Adipose tissue (tissue), 3 donors: ENCODE measurements at regions not wholly inside any gene's neighbourhood (a gene's known extent, or its start where the extent isn't known, plus 50 kb on each side); places are given as distances from the start of the nearest gene placed in this dataset.

Experiments
- H3K27ac ChIP-seq: one replicate; pipeline ENCODE4 v1.5.1; 2013; ENCODE audit warnings: low read depth, low read length
- WGBS, 3 donors: extraction: QIAGEN DNeasy Blood & Tissue Kit; methylation state at CpG; one replicate each; pipeline ENCODE4 v1.1.7; 2013; 5-methylcytosine and 5-hydroxymethylcytosine counted together
- donor health status: healthy with polysubstance abuse.
- donor health status: Bipolar disorder and iron deficiency.
- donor health status: healthy.

DNA sequence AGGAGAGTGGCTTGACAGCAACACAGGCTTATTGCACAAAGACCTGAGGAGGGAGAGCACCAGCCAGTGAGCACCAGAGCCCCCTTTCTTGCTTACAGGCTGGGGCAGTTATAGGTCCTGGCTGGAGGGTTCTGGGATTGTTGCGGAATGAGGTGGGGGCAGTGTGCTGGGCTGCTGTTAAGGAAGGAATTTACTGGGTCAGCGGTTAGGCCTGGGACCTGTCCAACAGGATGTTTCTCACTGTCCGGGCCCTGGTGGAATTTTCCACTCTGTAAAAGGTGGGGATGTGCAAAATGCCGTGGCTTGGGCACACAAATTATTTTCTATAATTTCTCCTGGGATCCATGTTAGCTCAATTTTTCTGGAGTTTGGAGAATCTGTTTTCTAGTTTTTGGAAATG, 757.3 kb downstream of the TYW1 start:
- 61 to 76% (median 63%) methylated on average over 4 of the region's 4 CpGs for WGBS, 3 donors

DNA sequence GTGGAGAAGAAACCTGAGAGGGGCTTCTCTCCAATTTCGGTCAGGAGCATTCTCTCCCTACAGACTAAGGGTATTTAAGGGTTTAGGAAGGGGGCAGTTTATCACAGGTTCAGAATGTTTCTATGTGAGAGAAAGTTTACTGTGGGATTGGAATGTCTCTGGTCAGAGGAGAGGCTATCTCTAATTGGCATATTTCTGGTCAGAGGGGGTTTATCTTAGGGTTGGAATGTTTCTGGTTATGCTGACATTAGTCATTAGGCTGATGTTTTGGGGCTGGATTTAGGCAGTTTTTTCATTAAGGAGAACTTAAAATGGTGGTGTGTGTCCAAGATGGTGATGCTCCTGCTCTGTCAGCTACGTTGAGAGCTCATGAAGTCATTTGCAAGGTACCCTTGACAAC, 758.0 kb downstream of the TYW1 start:
- WGBS, 3 donors = 75 to 85% (median 78%) methylated on average over 2 of the region's 2 CpGs
- H3K27ac ChIP-seq = no peak overlapping the region

More for the DNA sequence above, 757.3 kb downstream of the TYW1 start:
- H3K27ac ChIP-seq = no peak overlapping the region

DNA sequence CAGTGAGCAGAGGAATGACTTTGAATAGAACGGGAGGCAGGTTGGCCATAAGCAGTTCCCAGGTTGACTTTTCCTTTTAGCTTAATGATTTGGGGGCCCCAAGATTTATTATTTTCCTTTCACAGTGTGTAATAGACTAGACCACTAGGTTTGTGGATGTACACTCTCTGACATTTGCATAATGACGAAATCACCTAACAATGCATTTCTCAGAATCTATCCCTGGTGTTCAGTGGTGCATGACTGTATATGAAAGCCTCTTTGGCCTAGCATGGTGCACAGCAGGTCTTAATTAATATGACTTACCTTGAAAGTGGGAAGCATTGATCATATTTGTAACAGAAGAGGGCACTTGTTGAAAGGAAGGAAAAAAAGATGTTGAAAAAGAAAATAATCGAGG, 761.9 kb downstream of the TYW1 start:
- H3K27ac ChIP-seq = no peak overlapping the region
- 68 to 85% (median 84%) methylated on average over 3 of the region's 3 CpGs for WGBS, 3 donors

DNA sequence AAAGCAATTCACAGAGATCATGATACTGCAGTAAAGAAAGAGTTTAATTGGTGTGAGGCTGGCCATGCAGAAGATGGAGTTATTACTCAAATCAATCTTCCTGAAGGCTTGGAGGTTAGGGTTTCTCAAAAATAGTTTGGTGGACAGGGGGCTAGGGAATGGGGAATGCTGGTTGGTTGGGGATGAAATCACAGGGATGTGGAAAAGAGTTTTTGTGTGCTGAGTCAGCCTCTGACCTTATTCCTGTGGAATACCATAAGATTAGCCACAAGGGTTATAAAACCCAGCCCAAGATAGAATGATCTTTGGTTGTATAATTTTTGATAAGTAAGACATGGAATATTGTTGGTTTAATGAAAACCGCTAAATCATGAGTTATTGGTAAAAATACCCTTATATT, 764.3 kb downstream of the TYW1 start:
- H3K27ac ChIP-seq = no peak overlapping the region
- 88 to 94% (median 94%) methylated on average over 1 of the region's 1 CpG for WGBS, 3 donors

DNA sequence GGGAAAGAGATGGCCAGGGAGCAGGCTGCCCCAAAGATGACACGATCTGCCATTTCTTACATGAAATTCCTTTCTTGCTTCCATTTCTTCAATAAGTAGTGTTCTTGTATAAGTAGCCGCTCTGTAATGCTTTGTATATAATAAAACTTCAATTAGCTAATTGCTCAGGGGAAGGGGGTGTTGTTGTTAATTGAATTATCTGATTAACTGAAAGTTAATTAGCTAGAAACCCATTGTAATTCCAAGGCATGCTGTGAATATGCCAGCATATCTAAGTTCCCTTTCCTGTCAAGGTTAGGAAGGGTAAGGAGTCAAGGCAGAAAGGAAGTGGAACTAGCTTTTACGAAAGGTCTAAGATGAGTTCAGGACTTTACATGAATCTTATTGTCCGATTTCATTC, 765.9 kb downstream of the TYW1 start:
- no peak overlapping the region for H3K27ac ChIP-seq
- WGBS, 3 donors = 78 to 88% (median 80%) methylated on average over 4 of the region's 4 CpGs

DNA sequence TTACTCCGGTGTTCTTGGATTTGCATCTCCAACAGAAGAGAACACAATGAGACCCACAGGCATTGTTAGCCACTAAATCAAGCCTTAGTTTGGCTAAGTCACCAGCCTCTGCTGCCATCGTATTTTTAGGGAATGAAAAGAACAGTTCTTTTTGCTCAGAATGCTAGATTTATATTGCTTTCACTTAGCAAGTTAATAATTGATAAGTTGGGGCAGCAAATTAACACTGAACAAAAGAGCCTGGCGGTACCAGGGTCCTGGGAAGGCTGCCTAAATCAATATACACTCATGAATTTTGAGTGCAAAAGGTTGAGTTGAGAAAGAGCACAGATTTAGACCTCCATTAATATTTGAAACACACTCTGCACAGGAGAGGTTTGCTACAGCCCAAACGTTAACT, 767.7 kb downstream of the TYW1 start:
- H3K27ac ChIP-seq = no peak overlapping the region
- 20 to 68% (median 57%) methylated on average over 4 of the region's 4 CpGs for WGBS, 3 donors

DNA sequence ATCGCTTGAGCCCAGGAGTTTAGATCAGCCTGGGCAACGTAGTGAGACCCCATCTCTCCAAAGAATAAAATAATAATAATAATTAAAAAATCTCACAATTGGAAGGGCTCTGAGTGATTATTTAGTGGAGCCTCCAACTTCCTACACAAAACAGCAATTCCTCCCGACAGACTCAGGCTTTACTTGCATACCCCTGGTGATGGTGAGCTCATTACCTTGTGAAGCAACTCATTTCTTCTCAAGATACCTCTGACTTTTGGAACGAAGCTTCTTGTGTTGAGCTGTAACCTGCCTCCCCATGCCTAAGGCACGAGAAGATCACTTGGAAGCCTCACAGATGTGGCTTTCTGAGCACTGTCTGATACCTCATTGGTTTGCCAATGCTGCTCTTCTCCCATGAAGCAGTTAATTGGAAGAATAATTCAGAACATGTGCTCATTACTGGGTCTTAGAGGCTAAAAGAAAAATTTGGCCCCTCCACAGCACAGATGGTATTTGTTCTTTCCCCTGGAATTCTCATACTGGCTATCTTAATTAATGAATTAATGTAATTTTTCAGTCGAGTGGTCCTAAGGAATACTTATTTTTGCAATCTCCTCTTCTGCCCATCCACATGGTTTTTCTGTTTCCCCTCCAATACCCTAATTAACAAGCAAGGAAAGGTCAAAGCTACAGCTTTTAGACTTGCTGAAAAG, 769.0 kb downstream of the TYW1 start:
- 70 to 88% (median 82%) methylated on average over 6 of the region's 6 CpGs for whole genome bisulfite sequencing, 3 donors
- H3K27ac ChIP-seq = no peak overlapping the region

DNA sequence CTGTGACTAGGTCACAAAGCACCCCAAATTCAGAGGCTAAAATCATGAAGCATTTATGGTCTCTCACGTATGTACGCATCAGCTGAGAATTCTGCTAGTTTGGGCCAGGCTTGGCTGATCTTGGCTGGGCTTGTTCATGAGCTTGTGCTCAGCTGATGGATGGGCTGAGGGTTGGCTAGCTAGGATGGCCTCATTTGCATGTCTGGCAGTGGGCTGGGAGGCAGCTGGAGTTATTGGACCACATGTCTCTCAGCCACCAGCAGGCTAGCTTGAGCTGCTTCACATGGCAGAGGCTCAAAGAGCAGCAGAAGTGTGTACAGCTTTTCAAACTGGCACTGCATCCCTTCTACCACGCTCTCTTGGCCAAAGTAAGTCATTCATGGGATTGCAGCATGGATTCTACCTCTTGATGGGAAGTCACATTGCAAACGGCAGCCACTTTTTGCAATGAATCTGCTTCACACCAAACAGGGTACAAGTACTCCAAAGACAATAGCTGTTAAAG, 770.3 kb downstream of the TYW1 start:
- H3K27ac ChIP-seq = no peak overlapping the region
- WGBS, 3 donors = 88 to 94% (median 92%) methylated on average over 4 of the region's 4 CpGs

DNA sequence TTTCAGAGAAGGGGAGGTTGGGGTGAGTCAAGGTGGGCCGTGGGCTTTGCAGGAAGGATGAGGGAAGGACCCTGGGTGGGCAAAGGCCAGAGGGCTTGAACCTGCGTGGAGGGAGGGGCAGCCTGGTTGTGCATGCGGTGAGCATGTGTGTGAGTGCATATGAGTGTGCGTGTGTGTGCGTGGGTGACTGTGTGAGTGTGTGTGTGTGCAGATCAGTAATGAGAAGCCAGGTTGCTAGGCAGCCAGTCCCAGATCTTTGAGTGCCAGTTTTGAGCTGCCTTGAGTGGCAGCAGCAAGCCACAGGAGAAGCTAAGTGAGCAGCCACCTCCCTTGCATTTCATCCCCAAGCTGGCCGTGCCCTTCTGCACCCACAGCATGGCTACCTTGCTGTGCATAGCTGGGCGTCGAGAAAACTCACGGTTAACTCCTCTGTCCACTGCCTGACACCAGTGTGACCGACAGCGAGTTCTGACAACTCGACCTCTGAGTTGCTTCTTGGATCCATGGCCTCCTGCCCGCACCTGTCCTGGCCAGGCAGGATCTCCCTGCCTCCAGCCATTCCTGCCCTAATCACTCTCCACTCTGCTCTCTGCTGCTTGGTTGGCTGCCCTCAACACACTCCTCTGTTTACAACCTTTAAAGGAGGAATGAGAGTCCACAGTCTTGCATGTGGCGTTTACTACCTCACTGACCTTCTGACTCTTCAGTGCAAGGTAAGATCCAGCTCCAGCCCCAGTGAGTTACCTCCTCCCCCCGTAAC, 775.4 kb downstream of the TYW1 start:
- no peak overlapping the region for H3K27ac ChIP-seq
- 72 to 86% (median 80%) methylated on average over 15 of the region's 15 CpGs for WGBS, 3 donors

DNA sequence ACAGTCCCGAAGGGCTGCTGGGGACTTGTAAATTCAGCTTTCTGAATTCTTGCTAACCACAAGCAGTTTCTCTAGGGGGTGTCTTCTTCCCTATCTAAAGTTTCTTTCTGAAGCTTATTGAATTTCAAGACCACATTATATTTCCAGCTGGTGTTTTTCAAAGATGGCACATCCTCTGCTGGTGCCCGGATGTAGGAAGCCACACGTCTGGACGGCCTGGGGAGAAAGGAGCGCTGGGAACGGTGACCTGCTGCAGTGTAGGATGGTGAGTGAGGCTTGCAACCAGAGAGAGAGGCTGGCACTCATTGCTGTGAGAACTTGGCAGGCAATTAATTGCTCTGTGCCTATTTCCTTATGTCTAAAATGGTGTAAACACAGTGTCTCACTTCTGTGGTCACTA, 776.4 kb downstream of the TYW1 start:
- WGBS, 3 donors = 43 to 59% (median 43%) methylated on average over 6 of the region's 6 CpGs
- no peak overlapping the region for H3K27ac ChIP-seq

DNA sequence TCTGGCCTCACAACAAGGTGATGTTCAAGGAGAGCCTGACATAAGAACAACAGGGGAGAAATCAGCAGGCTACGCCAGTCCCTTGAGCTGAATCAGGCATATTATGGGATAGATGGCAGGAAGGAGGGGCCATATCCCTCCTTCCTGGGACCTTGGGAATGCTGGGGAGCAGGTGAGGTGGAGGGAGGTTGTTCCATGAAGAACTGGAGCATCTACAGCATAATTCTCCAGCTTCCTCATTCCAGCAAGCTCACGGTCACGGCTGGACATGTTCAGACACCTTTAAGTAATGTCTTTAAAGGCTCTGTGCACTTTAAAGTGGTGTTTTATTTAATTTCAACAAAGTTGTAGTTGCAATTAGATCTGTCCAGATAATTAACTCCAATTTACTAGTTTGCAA, 780.5 kb downstream of the TYW1 start:
- H3K27ac ChIP-seq = no peak overlapping the region
- WGBS, 3 donors = 53 to 77% (median 76%) methylated on average over 3 of the region's 3 CpGs

DNA sequence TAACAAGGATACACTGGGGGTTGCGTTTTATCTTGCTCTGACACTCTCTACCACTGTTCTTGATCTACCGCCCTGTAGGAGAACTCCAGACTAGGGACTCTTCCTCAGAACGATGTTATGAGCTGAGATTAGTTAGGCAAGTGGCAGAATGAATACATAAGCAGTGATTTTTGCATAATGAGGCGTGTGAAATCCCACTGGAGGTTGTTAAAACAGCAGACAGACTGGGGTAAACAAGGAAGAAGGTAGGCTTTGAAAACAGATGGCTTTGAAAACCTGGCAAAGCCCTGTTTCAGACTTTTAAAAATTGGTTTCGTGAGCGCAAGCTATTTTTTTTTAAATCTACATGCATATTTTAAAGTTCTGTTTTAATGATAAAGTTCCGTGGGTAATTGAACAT, 785.2 kb downstream of the TYW1 start:
- no peak overlapping the region for H3K27ac ChIP-seq
- 71 to 81% (median 81%) methylated on average over 7 of the region's 7 CpGs for WGBS, 3 donors

DNA sequence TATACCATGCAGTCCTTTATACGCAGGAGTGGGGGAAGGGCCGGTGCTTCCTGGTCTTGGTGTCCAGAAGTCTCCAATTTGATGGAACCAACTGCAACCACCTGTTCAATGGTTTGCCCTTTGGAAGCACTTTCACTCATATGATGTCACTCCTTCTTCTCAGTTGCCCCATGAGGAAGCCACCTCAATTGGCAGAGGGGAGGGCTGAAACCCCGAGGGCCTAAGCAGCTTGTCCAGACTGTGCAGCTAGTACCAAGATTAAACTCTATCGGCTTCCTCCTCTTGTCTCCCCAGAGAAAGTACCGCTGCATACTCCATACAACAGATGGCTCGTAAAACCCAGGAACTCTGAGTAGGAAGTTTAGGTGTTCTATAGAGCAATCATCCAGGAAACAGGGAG, 789.4 kb downstream of the TYW1 start:
- WGBS, 3 donors = 88 to 95% (median 93%) methylated on average over 6 of the region's 6 CpGs
- no peak overlapping the region for H3K27ac ChIP-seq

DNA sequence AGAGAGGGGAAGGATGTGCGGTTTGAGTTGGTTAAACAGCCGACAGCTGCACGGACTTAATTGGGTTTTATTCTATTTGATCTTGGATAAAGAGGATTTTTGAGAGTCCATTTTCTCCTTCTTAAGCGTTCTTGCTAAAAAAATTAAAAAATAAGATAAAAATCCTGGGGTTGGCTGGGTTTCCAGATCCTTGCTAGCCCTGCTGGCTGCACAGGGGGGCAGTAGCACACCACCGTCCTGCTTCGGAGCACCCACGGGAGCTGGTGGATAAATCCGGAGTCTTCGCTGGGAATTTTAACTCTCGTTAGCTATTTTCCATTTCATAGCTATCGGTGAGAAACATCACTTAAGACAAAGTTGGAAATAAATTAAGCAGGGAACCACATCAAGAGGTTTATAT, 792.0 kb downstream of the TYW1 start:
- no peak overlapping the region for H3K27ac ChIP-seq
- WGBS, 3 donors = 42 to 51% (median 47%) methylated on average over 11 of the region's 11 CpGs

DNA sequence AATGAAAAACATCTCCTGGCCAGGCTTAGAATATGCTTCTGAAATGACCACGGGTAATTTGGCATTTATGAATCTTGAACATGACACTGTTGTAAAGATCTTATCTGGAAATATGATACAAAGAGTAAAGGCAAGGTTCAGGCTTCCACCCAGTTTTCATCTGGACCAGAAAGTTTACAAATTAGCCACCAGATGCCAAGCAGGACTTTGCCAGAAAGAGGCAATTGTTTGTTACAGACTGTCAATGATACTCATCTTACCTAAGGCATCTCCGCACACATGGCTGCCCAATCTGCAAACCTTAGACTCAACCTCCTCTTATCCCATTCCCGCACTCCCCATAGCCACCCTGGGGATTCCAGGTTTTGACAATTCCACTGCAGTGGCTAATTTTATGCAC, 795.3 kb downstream of the TYW1 start:
- 77 to 93% (median 81%) methylated on average over 3 of the region's 3 CpGs for WGBS, 3 donors
- H3K27ac ChIP-seq = no peak overlapping the region

DNA sequence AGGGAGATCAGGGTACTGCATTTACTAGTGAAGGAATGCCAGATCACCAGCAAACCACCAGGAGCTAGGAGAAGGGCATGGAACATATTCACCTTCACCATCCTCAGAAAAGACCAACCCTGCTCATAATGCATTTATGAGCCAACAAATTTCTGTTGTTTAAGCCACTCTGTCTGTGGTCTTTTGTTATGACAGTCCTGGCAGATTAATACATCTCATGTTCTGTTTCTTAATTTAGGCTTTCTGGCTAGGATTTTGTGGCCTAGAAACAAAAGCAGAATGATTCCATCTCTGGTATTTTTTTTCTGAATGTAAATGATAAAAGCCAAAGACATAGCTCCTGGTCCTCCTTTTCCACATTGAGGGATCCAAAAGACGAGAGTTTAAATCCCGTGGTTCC, 797.9 kb downstream of the TYW1 start:
- no peak overlapping the region for H3K27ac ChIP-seq
- WGBS, 3 donors = 66 to 73% (median 71%) methylated on average over 2 of the region's 2 CpGs

DNA sequence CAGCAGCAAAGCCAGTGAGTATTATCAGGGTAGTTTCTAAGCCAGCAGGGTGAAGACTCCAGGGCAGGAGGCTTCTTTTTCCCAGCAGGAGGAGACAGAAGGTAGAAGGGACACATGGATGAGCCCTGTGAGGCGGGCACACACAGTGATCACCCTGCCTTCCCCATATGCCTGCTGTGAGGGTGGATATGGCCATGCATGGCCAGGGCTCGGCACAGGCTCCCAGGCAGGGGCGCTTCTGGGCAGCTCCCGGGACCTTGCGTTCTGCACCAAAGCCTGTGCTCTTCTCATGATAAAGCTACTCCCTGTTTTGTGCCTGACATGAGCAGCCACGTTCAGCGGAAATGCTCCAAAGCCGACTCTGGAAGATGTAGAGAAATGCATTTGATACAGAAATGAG, 807.2 kb downstream of the TYW1 start:
- no peak overlapping the region for H3K27ac ChIP-seq
- 76 to 92% (median 89%) methylated on average over 8 of the region's 8 CpGs for WGBS, 3 donors

DNA sequence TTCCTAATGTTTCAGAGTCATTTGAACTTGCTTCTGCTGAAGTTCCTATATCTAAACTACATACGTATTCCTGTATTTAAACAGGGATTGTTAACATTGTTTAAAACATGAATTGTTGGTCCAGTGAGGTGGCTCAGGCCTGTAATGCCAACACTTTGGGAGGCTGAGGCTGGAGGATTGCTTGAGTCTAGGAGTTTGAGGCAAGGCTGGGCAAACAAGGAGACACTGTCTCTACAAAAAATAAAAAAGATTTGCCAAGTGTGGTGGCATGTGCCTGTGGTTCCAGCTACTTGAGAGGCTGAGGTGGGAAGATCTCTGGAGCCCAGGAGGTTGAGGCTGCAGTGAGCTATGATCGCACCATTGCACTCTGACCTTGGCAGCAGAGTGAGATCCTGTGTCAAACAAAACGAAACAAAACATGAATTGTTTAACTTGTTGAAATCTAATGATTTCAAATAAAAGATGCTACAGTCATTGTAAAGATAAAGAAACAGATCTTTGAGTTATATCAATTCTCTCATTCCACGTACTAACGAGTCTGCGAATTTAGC, 809.4 kb downstream of the TYW1 start:
- 62 to 82% (median 74%) methylated on average over 6 of the region's 6 CpGs for WGBS, 3 donors
- H3K27ac ChIP-seq = no peak overlapping the region

DNA sequence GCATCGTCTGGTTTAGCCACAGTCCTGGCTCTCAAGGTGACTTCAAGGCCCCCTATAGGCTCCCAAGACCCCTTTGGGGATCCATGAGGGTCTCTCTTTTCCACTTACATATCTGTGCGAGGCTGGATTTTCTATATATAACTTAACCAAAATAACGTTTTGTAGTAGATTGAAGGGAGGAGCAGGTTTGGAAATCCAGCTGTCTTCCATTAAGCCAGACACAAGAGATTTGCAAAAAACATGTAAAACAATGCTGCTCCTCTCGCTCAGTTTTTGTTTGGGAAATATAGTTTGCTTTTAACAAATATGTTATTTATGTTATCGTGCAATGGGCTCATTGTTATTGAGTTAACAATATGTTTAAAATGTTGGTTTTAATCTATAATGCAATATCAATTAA, 811.2 kb downstream of the TYW1 start:
- H3K27ac ChIP-seq = no peak overlapping the region
- 65 to 73% (median 65%) methylated on average over 5 of the region's 5 CpGs for WGBS, 3 donors

DNA sequence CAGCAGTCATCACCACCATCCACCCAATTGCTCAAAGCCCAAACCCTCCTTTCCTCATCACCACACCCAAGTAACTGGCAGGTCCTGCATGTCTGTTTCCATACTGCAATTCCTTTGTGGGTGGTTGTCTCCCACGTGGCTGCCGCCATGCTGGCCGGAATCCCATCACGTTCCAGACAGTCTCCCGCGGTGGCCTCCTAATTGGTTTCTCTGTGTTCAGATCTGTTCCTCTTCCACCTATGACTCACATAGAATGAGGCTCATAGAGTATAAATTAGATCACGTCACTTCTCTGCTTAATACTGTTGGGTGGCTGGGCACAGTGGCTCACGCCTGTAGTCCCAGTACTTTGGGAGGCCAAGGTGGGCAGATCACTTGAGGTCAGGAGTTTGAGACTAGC, 813.0 kb downstream of the TYW1 start:
- WGBS, 3 donors = 89 to 91% (median 89%) methylated on average over 8 of the region's 8 CpGs
- no peak overlapping the region for H3K27ac ChIP-seq
